Activated B cell treated with CpG ODN at 0.5 μM for 24 hours (primary cell): ENCODE measurements at regions not wholly inside any gene's neighbourhood (a gene's known extent, or its start where the extent isn't known, plus 50 kb on each side); places are given as distances from the start of the nearest gene placed in this dataset.

Experiments
- ATAC-seq: fragments of 200-7000 bp; cut with Tn5 transposase; one replicate; pipeline ENCODE4 v1.10.0; 2021; ENCODE audit warnings: low read depth, mild to moderate bottlenecking, moderate library complexity
- CTCF ChIA-PET: fragments of 350-600 bp; sonication (Branson Sonifier 250); formaldehyde crosslinking; loops from one replicate; lab custom pipeline; 2021; ENCODE audit warnings: antibody characterized with exemption; lab: Charles Lee
- POLR2A ChIA-PET: fragments of 350-600 bp; sonication (Branson Sonifier 250); formaldehyde crosslinking; loops from one replicate; lab custom pipeline; 2021; ENCODE audit warnings: antibody characterized with exemption; lab: Charles Lee
- DNase-seq: peaks from one replicate; pipeline ENCODE4 v3.0.0; 2022
- H3K27ac Mint-ChIP-seq: one replicate; pipeline ENCODE4 v1.8.0; 2020; ENCODE audit warnings: mixed read lengths
- H3K27me3 Mint-ChIP-seq: one replicate; pipeline ENCODE4 v1.8.0; 2021; ENCODE audit warnings: mixed read lengths
- H3K36me3 Mint-ChIP-seq: one replicate; pipeline ENCODE4 v1.8.0; 2021; ENCODE audit warnings: low read depth, mixed read lengths
- H3K4me1 Mint-ChIP-seq: one replicate; pipeline ENCODE4 v1.8.0; 2021; ENCODE audit warnings: mixed read lengths
- H3K4me3 Mint-ChIP-seq: one replicate; pipeline ENCODE4 v1.8.0; 2020; ENCODE audit warnings: mild to moderate bottlenecking, mixed read lengths
- H3K9me3 Mint-ChIP-seq: one replicate; pipeline ENCODE4 v1.8.0; 2020; ENCODE audit warnings: mixed read lengths
- CTCF ChIP-seq: fragments of 200-600 bp; IDR thresholded peaks from one replicate; pipeline ENCODE4 v1.8.0; 2022; ENCODE audit warnings: antibody characterized with exemption, mild to moderate bottlenecking
- intact Hi-C: fragments of 100-400 bp; cut with micrococcal nuclease; formaldehyde crosslinking; loops from one replicate; pipeline ENCODE4 v1.15.1; 2024

- no peak overlapping the region for H3K27ac Mint-ChIP-seq
- TF ChIP-seq CTCF: no peak
- POLR2A ChIA-PET: no interaction called here
- CTCF ChIA-PET: no interaction called here
- H3K36me3 Mint-ChIP-seq: no peaks in the 10 kb centered on the region
- H3K9me3 Mint-ChIP-seq: no peaks in the 10 kb centered on the region
- peaks cover 14% of the 10 kb centered on the region for H3K27me3 Mint-ChIP-seq
- ATAC-seq: no peak
- DNase-seq: no peak
- intact Hi-C loops: no loop called here
- no peak overlapping the region for H3K4me3 Mint-ChIP-seq
- H3K4me1 Mint-ChIP-seq: no peaks in the 10 kb centered on the region
These were observed 69.7 kb upstream of the NECTIN1 start for GRCh38 chr11:119798656-119799055.

GRCh38 chr11:119797736-119798135 is 68.7 kb upstream of the NECTIN1 start:
- Mint-ChIP-seq H3K27ac (no peak overlapping the region), H3K36me3 (no peaks in the 10 kb centered on the region), H3K9me3 (no peaks in the 10 kb centered on the region), H3K27me3 (peaks cover 17% of the 10 kb centered on the region), H3K4me1 (no peaks in the 10 kb centered on the region), H3K4me3 (no peak overlapping the region)
- intact Hi-C loops: no loop called here
- TF ChIP-seq CTCF: no peak
- ATAC-seq (no peak), DNase-seq (no peak)
- POLR2A ChIA-PET: no interaction called here
- CTCF ChIA-PET: interaction anchor here (0.9 kb wide), 1 partner anchor 69 kb away, joined by 3 read pairs; the partner anchor contains the start of gene NECTIN1

- H3K4me3 Mint-ChIP-seq: no peak overlapping the region
- intact Hi-C loops: no loop called here
- peaks cover 17% of the 10 kb centered on the region for H3K27me3 Mint-ChIP-seq
- no peak overlapping the region for H3K27ac Mint-ChIP-seq
- ChIA-PET POLR2A (no interaction called here), CTCF (interaction anchor here (0.9 kb wide), 1 partner anchor 68 kb away, joined by 3 read pairs; the partner anchor contains the start of gene NECTIN1)
- H3K9me3 Mint-ChIP-seq: no peaks in the 10 kb centered on the region
- ATAC-seq (no peak), DNase-seq (no peak)
- no peaks in the 10 kb centered on the region for H3K36me3 Mint-ChIP-seq
- H3K4me1 Mint-ChIP-seq: no peaks in the 10 kb centered on the region
- TF ChIP-seq CTCF: no peak
These were observed 68.2 kb upstream of the NECTIN1 start for GRCh38 chr11:119797123-119797611.

GRCh38 chr11:119796363-119797060 is 67.5 kb upstream of the NECTIN1 start:
- no peaks in the 10 kb centered on the region for H3K9me3 Mint-ChIP-seq
- intact Hi-C loops: no loop called here
- no peaks in the 10 kb centered on the region for H3K36me3 Mint-ChIP-seq
- peaks cover 14% of the 10 kb centered on the region for H3K27me3 Mint-ChIP-seq
- no peak overlapping the region for H3K27ac Mint-ChIP-seq
- TF ChIP-seq CTCF: no peak
- DNase-seq (no peak), ATAC-seq (no peak)
- H3K4me1 Mint-ChIP-seq: no peaks in the 10 kb centered on the region
- H3K4me3 Mint-ChIP-seq: no peak overlapping the region
- ChIA-PET CTCF (interaction anchor here (0.9 kb wide), 1 partner anchor 68 kb away, joined by 3 read pairs; the partner anchor contains the start of gene NECTIN1), POLR2A (no interaction called here)

GRCh38 chr11:119795690-119796089 is 66.7 kb upstream of the NECTIN1 start:
- H3K27ac Mint-ChIP-seq: no peak overlapping the region
- H3K36me3 Mint-ChIP-seq: no peaks in the 10 kb centered on the region
- H3K4me1 Mint-ChIP-seq: no peaks in the 10 kb centered on the region
- no peak for DNase-seq
- ATAC-seq: no peak
- ChIA-PET POLR2A (no interaction called here), CTCF (no interaction called here)
- no peaks in the 10 kb centered on the region for H3K9me3 Mint-ChIP-seq
- intact Hi-C loops: no loop called here
- no peak for TF ChIP-seq CTCF
- no peak overlapping the region for H3K4me3 Mint-ChIP-seq
- H3K27me3 Mint-ChIP-seq: peaks cover 16% of the 10 kb centered on the region
